PC-3 (cell line): ENCODE measurements at regions not wholly inside any gene's neighbourhood (a gene's known extent, or its start where the extent isn't known, plus 50 kb on each side); places are given as distances from the start of the nearest gene placed in this dataset.
A peak's percentile ranks its signal among the peaks of the same experiment; 100 is the strongest.

Source experiments
- ATAC-seq: fragments of 200-7000 bp; cut with Tn5 transposase; 2 replicates; pipeline ENCODE4 v1.9.1; 2020; ENCODE audit warnings: mild to moderate bottlenecking, moderate library complexity
- BruUV-seq: library from RNA; stranded (reverse); fragments of 400-500 nt; replicated peaks from 2 replicates; lab custom pipeline; 2021; lab: Mats Ljungman, UMichigan
- CTCF ChIA-PET: fragments of 300-600 bp; sonication (Branson Sonifier 250); formaldehyde crosslinking; loops from one replicate; lab custom pipeline; 2022; ENCODE audit warnings: antibody characterized with exemption; lab: Charles Lee
- POLR2A ChIA-PET: fragments of 300-600 bp; sonication (Branson Sonifier 250); formaldehyde crosslinking; loops from one replicate; lab custom pipeline; 2022; ENCODE audit warnings: antibody characterized with exemption; ENCODE audit not compliant: unreplicated experiment; lab: Charles Lee
- DNase-seq: peaks from one replicate; pipeline ENCODE4 v3.0.0-alpha.2; 2015
- H2AFZ ChIP-seq: fragments of 300-600 bp; sonication (generic); 2 replicates; pipeline ENCODE4 v1.6.0; 2016; ENCODE audit warnings: antibody characterized with exemption, low read length
- H3F3A ChIP-seq: fragments of 300-600 bp; sonication (generic); one replicate; pipeline ENCODE4 v1.6.0; 2017; ENCODE audit warnings: antibody characterized with exemption, low read length, control low read depth, mild to moderate bottlenecking; ENCODE audit not compliant: unreplicated experiment
- H3K27ac ChIP-seq: fragments of 300-600 bp; sonication (generic); 2 replicates; pipeline ENCODE4 v1.5.1; 2016; ENCODE audit warnings: mild to moderate bottlenecking, low read length
- H3K27me3 ChIP-seq: fragments of 300-600 bp; sonication (generic); 2 replicates; pipeline ENCODE4 v1.6.1; 2016; ENCODE audit warnings: low read length, mixed read lengths
- H3K36me3 ChIP-seq: fragments of 300-600 bp; sonication (generic); 2 replicates; pipeline ENCODE4 v1.6.1; 2016; ENCODE audit warnings: low read depth, mixed run types, low read length, mixed read lengths
- H3K4me1 ChIP-seq: fragments of 300-600 bp; sonication (generic); 2 replicates; pipeline ENCODE4 v1.5.1; 2016; ENCODE audit warnings: low read length; ENCODE audit not compliant: insufficient read depth
- H3K4me2 ChIP-seq: fragments of 300-600 bp; sonication (generic); 2 replicates; pipeline ENCODE4 v1.6.0; 2016; ENCODE audit warnings: low read length
- H3K4me3 ChIP-seq: fragments of 300-600 bp; sonication (generic); 2 replicates; pipeline ENCODE4 v1.5.1; 2016; ENCODE audit warnings: mild to moderate bottlenecking, low read length, mixed read lengths
- H3K79me2 ChIP-seq: fragments of 300-600 bp; sonication (generic); 2 replicates; pipeline ENCODE4 v1.6.1; 2017; ENCODE audit warnings: low read length, mixed read lengths
- H3K9ac ChIP-seq: fragments of 300-600 bp; sonication (generic); 2 replicates; pipeline ENCODE4 v1.6.0; 2016; ENCODE audit warnings: mild to moderate bottlenecking, low read length
- H3K9me2 ChIP-seq: fragments of 300-600 bp; sonication (generic); replicated peaks from 2 replicates; pipeline ENCODE4 v1.6.1; 2016; ENCODE audit warnings: mixed run types, low read length, mixed read lengths
- H3K9me3 ChIP-seq: fragments of 300-600 bp; sonication (generic); 2 replicates; pipeline ENCODE4 v1.6.1; 2016; ENCODE audit warnings: low read length, mixed read lengths
- H4K20me1 ChIP-seq: fragments of 300-600 bp; sonication (generic); 2 replicates; pipeline ENCODE4 v1.6.1; 2016; ENCODE audit warnings: low read length, mixed read lengths
- CTCF ChIP-seq: fragments of 300-600 bp; sonication (generic); conservative IDR thresholded peaks from 2 replicates; pipeline ENCODE4 v1.5.1; 2017; ENCODE audit warnings: antibody characterized with exemption, low read depth, mild to moderate bottlenecking, low read length
- EZH2 ChIP-seq: fragments of 300-600 bp; sonication (generic); IDR thresholded peaks from one replicate; pipeline ENCODE4 v1.6.1; 2017; ENCODE audit warnings: antibody characterized with exemption, mild to moderate bottlenecking, low read length; ENCODE audit not compliant: unreplicated experiment
- EZH2phosphoT487 ChIP-seq: fragments of 300-600 bp; sonication (generic); IDR thresholded peaks from 2 replicates; pipeline ENCODE4 v1.6.1; 2018; ENCODE audit warnings: mild to moderate bottlenecking, antibody characterized with exemption, low read length, borderline replicate concordance
- intact Hi-C: fragments of 100-400 bp; cut with micrococcal nuclease; formaldehyde crosslinking; loops from 2 replicates; pipeline ENCODE4 v1.9.0; 2023

- TF ChIP-seq EZH2, result no peak
- peak; percentile 24; the same call in 1 of the 2 replicates for TF ChIP-seq CTCF
- no peak for TF ChIP-seq EZH2phosphoT487
- Histone ChIP-seq H4K20me1 (no peaks in the 10 kb centered on the region), H3K4me2 (no peak overlapping the region), H3K9ac (no peak overlapping the region), H3K79me2 (no peaks in the 10 kb centered on the region), H3K27ac (no peak overlapping the region), H3K9me2 (no peaks in the 10 kb centered on the region), H3K9me3 (no peaks in the 10 kb centered on the region), H3F3A (no peaks in the 10 kb centered on the region), H2AFZ (no peak overlapping the region), H3K27me3 (no peaks in the 10 kb centered on the region), H3K36me3 (no peaks in the 10 kb centered on the region), H3K4me1 (no peaks in the 10 kb centered on the region), H3K4me3 (no peak overlapping the region)
- intact Hi-C loops, result no loop called here
- no peak for ATAC-seq
- ChIA-PET POLR2A (no interaction called here), CTCF (no interaction called here)
- no peak for DNase-seq
- BruUV-seq, result no TSS peak
These were observed 81.9 kb upstream of the TLR4 start for GRCh38 chr9:117622347-117622746.

GRCh38 chr9:117616431-117616831, 87.8 kb upstream of the TLR4 start:
- H3K79me2 ChIP-seq, result no peaks in the 10 kb centered on the region
- no TSS peak for BruUV-seq
- H3F3A ChIP-seq, result no peaks in the 10 kb centered on the region
- H3K9me3 ChIP-seq, result no peaks in the 10 kb centered on the region
- CTCF ChIA-PET, result no interaction called here
- DNase-seq, result no peak
- no peaks in the 10 kb centered on the region for H3K4me1 ChIP-seq
- TF ChIP-seq EZH2 (no peak), CTCF (no peak), EZH2phosphoT487 (no peak)
- no peaks in the 10 kb centered on the region for H4K20me1 ChIP-seq
- no peaks in the 10 kb centered on the region for H3K9me2 ChIP-seq
- H2AFZ ChIP-seq, result no peak overlapping the region
- H3K4me3 ChIP-seq, result no peak overlapping the region
- no peaks in the 10 kb centered on the region for H3K27me3 ChIP-seq
- no peaks in the 10 kb centered on the region for H3K36me3 ChIP-seq
- intact Hi-C loops, result no loop called here
- POLR2A ChIA-PET, result no interaction called here
- no peak for ATAC-seq
- no peak overlapping the region for H3K9ac ChIP-seq
- H3K27ac ChIP-seq, result no peak overlapping the region
- H3K4me2 ChIP-seq, result no peak overlapping the region

- ChIA-PET CTCF (no interaction called here), POLR2A (no interaction called here)
- no peaks in the 10 kb centered on the region for H3F3A ChIP-seq
- H3K27me3 ChIP-seq, result no peaks in the 10 kb centered on the region
- no peak overlapping the region for H3K4me3 ChIP-seq
- H3K9ac ChIP-seq, result no peak overlapping the region
- no peaks in the 10 kb centered on the region for H3K79me2 ChIP-seq
- no peak overlapping the region for H3K27ac ChIP-seq
- H3K4me2 ChIP-seq, result no peak overlapping the region
- no TSS peak for BruUV-seq
- no peak for ATAC-seq
- H3K9me3 ChIP-seq, result no peaks in the 10 kb centered on the region; the same call in 1 of the 2 replicates
- TF ChIP-seq EZH2 (no peak), CTCF (no peak), EZH2phosphoT487 (no peak)
- no peaks in the 10 kb centered on the region for H3K4me1 ChIP-seq
- H2AFZ ChIP-seq, result no peak overlapping the region
- DNase-seq, result no peak
- no peaks in the 10 kb centered on the region for H3K36me3 ChIP-seq
- H3K9me2 ChIP-seq, result no peaks in the 10 kb centered on the region
- intact Hi-C loops, result no loop called here
- no peaks in the 10 kb centered on the region for H4K20me1 ChIP-seq
These were observed 91.9 kb upstream of the TLR4 start for GRCh38 chr9:117612317-117612716.
